ENCODE measurements at regions not wholly inside any gene's neighbourhood (a gene's known extent, or its start where the extent isn't known, plus 50 kb on each side); places are given as distances from the start of the nearest gene placed in this dataset.

DNA sequence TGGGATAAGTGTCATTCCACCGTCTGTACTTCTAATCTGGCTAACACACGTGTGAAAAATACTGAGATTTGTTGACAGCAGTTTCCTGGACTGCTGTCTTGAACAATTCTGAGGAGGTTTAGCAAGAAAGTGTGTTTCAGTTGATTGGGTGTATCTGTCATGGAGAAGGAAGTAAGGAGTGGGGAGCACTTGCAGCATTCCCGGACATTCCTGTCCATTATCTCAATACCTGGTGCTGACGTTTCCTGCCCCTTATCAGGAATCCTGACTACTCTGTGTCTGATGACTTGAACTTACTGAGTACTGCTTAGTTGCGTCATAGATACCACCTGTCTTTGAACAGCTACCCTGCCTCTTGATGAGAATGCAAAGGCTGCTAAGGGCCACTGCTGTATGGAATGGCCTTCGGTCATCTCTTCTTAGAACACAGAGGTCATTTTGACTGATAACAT lies 72.0 kb upstream of the VKORC1L1 start:
- TF ChIP-seq, protein P1, sequence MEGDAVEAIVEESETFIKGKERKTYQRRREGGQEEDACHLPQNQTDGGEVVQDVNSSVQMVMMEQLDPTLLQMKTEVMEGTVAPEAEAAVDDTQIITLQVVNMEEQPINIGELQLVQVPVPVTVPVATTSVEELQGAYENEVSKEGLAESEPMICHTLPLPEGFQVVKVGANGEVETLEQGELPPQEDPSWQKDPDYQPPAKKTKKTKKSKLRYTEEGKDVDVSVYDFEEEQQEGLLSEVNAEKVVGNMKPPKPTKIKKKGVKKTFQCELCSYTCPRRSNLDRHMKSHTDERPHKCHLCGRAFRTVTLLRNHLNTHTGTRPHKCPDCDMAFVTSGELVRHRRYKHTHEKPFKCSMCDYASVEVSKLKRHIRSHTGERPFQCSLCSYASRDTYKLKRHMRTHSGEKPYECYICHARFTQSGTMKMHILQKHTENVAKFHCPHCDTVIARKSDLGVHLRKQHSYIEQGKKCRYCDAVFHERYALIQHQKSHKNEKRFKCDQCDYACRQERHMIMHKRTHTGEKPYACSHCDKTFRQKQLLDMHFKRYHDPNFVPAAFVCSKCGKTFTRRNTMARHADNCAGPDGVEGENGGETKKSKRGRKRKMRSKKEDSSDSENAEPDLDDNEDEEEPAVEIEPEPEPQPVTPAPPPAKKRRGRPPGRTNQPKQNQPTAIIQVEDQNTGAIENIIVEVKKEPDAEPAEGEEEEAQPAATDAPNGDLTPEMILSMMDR (IDR thresholded peaks at IDR 0.05), result no peak
- no peak for TF ChIP-seq POLR2A (IDR thresholded peaks at IDR 0.05)
- TF ChIP-seq POLR2AphosphoS5 (IDR thresholded peaks at IDR 0.05), result no peak

Data from prostate gland (tissue), 2 donors.